Esophagus muscularis mucosa (tissue), 3 donors: ENCODE measurements at regions not wholly inside any gene's neighbourhood (a gene's known extent, or its start where the extent isn't known, plus 50 kb on each side); places are given as distances from the start of the nearest gene placed in this dataset.

Experiments
- CTCF ChIP-seq, 3 experiments: fragments of 200-600 bp in 2 of 3; fragments of 450-650 bp in 1 of 3; sonication (generic) in 2 of 3; IDR thresholded peaks; one replicate each; pipeline ENCODE4 v1.5.1; 2017 to 2019; ENCODE audit warnings: antibody characterized with exemption in 3 of 3, mild to moderate bottlenecking in 2 of 3, moderate library complexity in 1 of 3
- POLR2AphosphoS5 ChIP-seq, 2 donors: sonication (generic); formaldehyde crosslinking; IDR thresholded peaks; one replicate each; pipeline ENCODE4 v1.6.1; 2017; ENCODE audit warnings: antibody characterized with exemption in 2 of 2

DNA sequence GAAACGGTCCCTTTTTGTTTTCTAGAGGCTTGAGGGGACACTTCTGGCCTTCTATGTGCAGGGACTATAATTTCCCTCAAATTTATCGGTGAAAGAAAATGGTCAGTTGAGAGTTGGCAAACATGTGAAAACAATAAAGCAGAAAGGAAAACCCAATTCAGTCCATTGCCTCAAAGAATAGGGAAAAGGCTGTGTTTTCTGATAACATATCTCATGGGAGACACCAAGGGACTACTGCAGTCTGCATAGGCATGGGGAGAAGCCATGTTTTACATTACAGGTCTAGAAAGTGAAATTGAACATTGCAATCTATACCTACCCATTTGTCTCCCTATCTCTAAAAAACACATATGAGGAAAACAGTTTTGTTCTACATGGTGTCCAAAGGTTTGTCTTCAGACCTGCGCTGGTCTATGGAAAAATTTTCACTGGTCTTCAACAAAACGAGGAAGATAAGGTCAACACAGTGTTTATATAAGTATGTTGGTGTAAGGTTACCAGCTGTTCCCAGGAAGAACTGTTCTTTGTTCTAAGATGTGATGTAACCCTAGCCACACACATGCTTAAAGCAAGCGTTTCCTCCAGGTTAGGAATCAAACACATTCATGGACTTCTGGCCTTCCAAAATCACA, 179.7 kb downstream of the MREG start:
- TF ChIP-seq CTCF (IDR thresholded peaks at IDR 0.05) (no peak), POLR2AphosphoS5 (IDR thresholded peaks at IDR 0.05) (no peak)
